K562 (cell line): ENCODE measurements at regions not wholly inside any gene's neighbourhood (a gene's known extent, or its start where the extent isn't known, plus 50 kb on each side); places are given as distances from the start of the nearest gene placed in this dataset.

Experiments used
- ATF7 ChIP-seq: fragments of 450-650 bp; IDR thresholded peaks from 2 replicates; pipeline ENCODE4 v1.7.1; 2014; ENCODE audit warnings: mild to moderate bottlenecking, moderate library complexity
- HNRNPUL1 ChIP-seq: fragments of 200-400 bp; formaldehyde crosslinking; IDR thresholded peaks from 2 replicates; pipeline ENCODE4 v1.6.1; 2017; ENCODE audit warnings: low read length
- KAT2B ChIP-seq: IDR thresholded peaks from one replicate; pipeline ENCODE4 v1.6.1; 2012; ENCODE audit warnings: low read depth, mild to moderate bottlenecking, control low read depth, inconsistent platforms, low read length, moderate library complexity
- ZNF197 ChIP-seq: fragments of 200-800 bp; sonication (Bioruptor generic); IDR thresholded peaks from 2 replicates; pipeline ENCODE4 v1.6.1; 2016; ENCODE audit warnings: low read depth, missing genetic modification characterization, missing compliant biosample characterization
- TF ChIP-seq, protein P1 (sequence below): fragments of 450-650 bp; IDR thresholded peaks from 2 replicates; pipeline ENCODE4 v1.6.1; 2016; ENCODE audit warnings: mild to moderate bottlenecking, moderate library complexity
- TF ChIP-seq, protein P2 (sequence below): sonication (generic); formaldehyde crosslinking; IDR thresholded peaks from 2 replicates; pipeline ENCODE4 v1.8.1; 2023; ENCODE audit warnings: mild to moderate bottlenecking, missing genetic modification reagents
- TF ChIP-seq, protein P3 (sequence below): fragments of 250-450 bp; sonication (Bioruptor Pico); IDR thresholded peaks from 2 replicates; pipeline ENCODE4 v1.8.0; 2021; ENCODE audit warnings: moderate library complexity, mild to moderate bottlenecking, inconsistent platforms

DNA sequence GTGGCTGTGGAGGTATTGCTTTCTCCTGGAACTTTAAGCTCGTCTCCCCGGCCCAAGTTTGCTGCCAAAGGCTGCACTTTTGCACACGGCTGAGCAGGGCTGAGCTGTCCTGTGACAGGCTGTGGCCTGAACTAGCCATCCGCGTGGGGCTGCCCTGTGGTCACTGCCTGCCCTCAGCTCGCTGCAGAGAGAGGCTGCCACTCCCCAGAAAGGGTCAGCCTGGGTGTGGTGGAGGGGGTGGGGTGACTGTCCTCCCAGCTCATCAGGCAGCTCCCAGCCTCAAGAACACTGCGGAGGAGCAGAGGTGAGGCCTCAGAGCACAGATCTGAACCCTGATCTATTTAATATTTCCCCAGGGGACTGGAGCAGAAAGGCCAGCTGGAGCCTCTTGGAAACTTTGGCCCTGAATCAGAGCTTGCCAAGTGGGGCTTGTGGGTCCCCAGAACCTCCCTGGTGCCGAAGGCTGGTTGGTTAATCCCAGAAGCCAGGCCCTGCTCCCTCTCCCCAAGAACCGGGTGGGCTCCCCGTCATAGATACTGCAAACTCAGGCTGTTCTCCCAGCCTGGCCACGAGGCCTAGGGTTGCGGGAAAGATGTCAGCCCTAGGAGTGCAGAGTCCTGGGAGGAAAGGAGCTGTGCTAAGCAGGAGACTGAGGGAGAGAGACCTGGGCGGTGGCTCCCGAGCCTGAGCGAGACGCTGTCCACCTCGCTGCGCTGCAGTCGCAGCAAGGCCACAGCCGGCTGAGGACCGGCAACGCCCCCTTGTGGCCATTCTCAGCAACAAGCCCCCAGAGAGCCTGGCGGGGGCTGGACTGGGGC is 125.1 kb upstream of the IPO9 start (continued):
- TF ChIP-seq, protein P1, sequence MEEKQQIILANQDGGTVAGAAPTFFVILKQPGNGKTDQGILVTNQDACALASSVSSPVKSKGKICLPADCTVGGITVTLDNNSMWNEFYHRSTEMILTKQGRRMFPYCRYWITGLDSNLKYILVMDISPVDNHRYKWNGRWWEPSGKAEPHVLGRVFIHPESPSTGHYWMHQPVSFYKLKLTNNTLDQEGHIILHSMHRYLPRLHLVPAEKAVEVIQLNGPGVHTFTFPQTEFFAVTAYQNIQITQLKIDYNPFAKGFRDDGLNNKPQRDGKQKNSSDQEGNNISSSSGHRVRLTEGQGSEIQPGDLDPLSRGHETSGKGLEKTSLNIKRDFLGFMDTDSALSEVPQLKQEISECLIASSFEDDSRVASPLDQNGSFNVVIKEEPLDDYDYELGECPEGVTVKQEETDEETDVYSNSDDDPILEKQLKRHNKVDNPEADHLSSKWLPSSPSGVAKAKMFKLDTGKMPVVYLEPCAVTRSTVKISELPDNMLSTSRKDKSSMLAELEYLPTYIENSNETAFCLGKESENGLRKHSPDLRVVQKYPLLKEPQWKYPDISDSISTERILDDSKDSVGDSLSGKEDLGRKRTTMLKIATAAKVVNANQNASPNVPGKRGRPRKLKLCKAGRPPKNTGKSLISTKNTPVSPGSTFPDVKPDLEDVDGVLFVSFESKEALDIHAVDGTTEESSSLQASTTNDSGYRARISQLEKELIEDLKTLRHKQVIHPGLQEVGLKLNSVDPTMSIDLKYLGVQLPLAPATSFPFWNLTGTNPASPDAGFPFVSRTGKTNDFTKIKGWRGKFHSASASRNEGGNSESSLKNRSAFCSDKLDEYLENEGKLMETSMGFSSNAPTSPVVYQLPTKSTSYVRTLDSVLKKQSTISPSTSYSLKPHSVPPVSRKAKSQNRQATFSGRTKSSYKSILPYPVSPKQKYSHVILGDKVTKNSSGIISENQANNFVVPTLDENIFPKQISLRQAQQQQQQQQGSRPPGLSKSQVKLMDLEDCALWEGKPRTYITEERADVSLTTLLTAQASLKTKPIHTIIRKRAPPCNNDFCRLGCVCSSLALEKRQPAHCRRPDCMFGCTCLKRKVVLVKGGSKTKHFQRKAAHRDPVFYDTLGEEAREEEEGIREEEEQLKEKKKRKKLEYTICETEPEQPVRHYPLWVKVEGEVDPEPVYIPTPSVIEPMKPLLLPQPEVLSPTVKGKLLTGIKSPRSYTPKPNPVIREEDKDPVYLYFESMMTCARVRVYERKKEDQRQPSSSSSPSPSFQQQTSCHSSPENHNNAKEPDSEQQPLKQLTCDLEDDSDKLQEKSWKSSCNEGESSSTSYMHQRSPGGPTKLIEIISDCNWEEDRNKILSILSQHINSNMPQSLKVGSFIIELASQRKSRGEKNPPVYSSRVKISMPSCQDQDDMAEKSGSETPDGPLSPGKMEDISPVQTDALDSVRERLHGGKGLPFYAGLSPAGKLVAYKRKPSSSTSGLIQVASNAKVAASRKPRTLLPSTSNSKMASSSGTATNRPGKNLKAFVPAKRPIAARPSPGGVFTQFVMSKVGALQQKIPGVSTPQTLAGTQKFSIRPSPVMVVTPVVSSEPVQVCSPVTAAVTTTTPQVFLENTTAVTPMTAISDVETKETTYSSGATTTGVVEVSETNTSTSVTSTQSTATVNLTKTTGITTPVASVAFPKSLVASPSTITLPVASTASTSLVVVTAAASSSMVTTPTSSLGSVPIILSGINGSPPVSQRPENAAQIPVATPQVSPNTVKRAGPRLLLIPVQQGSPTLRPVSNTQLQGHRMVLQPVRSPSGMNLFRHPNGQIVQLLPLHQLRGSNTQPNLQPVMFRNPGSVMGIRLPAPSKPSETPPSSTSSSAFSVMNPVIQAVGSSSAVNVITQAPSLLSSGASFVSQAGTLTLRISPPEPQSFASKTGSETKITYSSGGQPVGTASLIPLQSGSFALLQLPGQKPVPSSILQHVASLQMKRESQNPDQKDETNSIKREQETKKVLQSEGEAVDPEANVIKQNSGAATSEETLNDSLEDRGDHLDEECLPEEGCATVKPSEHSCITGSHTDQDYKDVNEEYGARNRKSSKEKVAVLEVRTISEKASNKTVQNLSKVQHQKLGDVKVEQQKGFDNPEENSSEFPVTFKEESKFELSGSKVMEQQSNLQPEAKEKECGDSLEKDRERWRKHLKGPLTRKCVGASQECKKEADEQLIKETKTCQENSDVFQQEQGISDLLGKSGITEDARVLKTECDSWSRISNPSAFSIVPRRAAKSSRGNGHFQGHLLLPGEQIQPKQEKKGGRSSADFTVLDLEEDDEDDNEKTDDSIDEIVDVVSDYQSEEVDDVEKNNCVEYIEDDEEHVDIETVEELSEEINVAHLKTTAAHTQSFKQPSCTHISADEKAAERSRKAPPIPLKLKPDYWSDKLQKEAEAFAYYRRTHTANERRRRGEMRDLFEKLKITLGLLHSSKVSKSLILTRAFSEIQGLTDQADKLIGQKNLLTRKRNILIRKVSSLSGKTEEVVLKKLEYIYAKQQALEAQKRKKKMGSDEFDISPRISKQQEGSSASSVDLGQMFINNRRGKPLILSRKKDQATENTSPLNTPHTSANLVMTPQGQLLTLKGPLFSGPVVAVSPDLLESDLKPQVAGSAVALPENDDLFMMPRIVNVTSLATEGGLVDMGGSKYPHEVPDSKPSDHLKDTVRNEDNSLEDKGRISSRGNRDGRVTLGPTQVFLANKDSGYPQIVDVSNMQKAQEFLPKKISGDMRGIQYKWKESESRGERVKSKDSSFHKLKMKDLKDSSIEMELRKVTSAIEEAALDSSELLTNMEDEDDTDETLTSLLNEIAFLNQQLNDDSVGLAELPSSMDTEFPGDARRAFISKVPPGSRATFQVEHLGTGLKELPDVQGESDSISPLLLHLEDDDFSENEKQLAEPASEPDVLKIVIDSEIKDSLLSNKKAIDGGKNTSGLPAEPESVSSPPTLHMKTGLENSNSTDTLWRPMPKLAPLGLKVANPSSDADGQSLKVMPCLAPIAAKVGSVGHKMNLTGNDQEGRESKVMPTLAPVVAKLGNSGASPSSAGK, result peak; percentile 43; the same call in 1 of the 2 replicates
- TF ChIP-seq, protein P2, sequence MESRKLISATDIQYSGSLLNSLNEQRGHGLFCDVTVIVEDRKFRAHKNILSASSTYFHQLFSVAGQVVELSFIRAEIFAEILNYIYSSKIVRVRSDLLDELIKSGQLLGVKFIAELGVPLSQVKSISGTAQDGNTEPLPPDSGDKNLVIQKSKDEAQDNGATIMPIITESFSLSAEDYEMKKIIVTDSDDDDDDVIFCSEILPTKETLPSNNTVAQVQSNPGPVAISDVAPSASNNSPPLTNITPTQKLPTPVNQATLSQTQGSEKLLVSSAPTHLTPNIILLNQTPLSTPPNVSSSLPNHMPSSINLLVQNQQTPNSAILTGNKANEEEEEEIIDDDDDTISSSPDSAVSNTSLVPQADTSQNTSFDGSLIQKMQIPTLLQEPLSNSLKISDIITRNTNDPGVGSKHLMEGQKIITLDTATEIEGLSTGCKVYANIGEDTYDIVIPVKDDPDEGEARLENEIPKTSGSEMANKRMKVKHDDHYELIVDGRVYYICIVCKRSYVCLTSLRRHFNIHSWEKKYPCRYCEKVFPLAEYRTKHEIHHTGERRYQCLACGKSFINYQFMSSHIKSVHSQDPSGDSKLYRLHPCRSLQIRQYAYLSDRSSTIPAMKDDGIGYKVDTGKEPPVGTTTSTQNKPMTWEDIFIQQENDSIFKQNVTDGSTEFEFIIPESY (CRISPR knock-in tag), result no peak
- TF ChIP-seq HNRNPUL1, result no peak
- TF ChIP-seq, protein P3, sequence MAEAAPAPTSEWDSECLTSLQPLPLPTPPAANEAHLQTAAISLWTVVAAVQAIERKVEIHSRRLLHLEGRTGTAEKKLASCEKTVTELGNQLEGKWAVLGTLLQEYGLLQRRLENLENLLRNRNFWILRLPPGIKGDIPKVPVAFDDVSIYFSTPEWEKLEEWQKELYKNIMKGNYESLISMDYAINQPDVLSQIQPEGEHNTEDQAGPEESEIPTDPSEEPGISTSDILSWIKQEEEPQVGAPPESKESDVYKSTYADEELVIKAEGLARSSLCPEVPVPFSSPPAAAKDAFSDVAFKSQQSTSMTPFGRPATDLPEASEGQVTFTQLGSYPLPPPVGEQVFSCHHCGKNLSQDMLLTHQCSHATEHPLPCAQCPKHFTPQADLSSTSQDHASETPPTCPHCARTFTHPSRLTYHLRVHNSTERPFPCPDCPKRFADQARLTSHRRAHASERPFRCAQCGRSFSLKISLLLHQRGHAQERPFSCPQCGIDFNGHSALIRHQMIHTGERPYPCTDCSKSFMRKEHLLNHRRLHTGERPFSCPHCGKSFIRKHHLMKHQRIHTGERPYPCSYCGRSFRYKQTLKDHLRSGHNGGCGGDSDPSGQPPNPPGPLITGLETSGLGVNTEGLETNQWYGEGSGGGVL, result no peak
- TF ChIP-seq KAT2B, result no peak
- TF ChIP-seq ATF7, result 0 out of 2 replicates have a peak, but pooled peaks have one; percentile 25
- no peak for TF ChIP-seq ZNF197 (CRISPR knock-in tag)
